ENCODE measurements at regions not wholly inside any gene's neighbourhood (a gene's known extent, or its start where the extent isn't known, plus 50 kb on each side); places are given as distances from the start of the nearest gene placed in this dataset.

DNA sequence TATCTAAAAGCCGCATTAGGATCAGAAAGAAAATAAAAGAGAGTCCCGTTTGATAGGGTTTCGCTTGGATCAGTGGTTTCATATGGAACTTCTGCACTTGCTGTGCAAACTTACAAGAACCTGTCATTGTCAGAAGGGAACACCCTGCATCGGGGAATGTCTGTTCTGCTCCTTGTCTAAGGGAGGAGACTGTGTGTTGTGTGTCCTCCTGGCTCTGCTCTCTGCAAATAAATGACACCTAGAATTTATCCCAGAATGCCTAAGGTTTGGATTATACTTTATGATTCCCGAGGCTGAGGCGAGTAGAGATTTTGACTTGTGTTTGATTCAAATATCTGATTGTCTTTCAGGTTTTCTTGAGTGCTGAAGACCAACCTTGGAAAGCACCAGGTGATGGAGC, 785.1 kb downstream of the GALR1 start:
- TF ChIP-seq EZH2phosphoT487 (IDR thresholded peaks at IDR 0.05; ENCODE audit: insufficient read depth, low read depth) (no peak), EZH2 (IDR thresholded peaks at IDR 0.05; ENCODE audit: insufficient read depth, poor library complexity, severe bottlenecking) (no peak)
